T-cell (primary cell): ENCODE measurements at regions not wholly inside any gene's neighbourhood (a gene's known extent, or its start where the extent isn't known, plus 50 kb on each side); places are given as distances from the start of the nearest gene placed in this dataset.
"Not testable (repeated sequence)": the region's sequence is repeated elsewhere in the genome, so short reads cannot be mapped to it uniquely, and the experiment has no call there.

Experiments
- ATAC-seq, 4 experiments: fragments of 200-7000 bp in 3 of 4; fragments of 150-1000 bp in 1 of 4; cut with Tn5 transposase; replicated peaks in 1 of 4; 1 replicate in 3 of 4; 2 replicates in 1 of 4; pipeline ENCODE4 v1.10.0; 2021; ENCODE audit warnings: moderate library complexity in 3 of 4, mild to moderate bottlenecking in 2 of 4, moderate number of reproducible peaks in 1 of 4
- CTCF ChIA-PET, 2 donors: fragments of 300-600 bp; sonication (Branson Sonifier 250); formaldehyde crosslinking; loops; one replicate each; lab custom pipeline; 2022; ENCODE audit warnings: antibody characterized with exemption in 2 of 2; lab: Charles Lee
- POLR2A ChIA-PET, 2 donors: fragments of 300-600 bp; sonication (Branson Sonifier 250); formaldehyde crosslinking; loops; one replicate each; lab custom pipeline; 2022; ENCODE audit warnings: antibody characterized with exemption in 2 of 2; lab: Charles Lee
- DNase-seq, 35 experiments: peaks; one replicate each; pipeline versions ENCODE4 v3.0.0 to v3.0.0-alpha.2; 2013 to 2023
- H3K27ac ChIP-seq: one replicate; pipeline ENCODE4 v1.5.1; 2013; ENCODE audit warnings: low read length
- H3K27me3 ChIP-seq, 2 experiments: replicated peaks in 1 of 2; 1 replicate in 1 of 2; 2 replicates in 1 of 2; pipeline versions ENCODE4 v1.6.1 to v1.7.0; 2013; ENCODE audit warnings: low read length in 1 of 2, mixed read lengths in 1 of 2; ENCODE audit not compliant: control insufficient read depth in 2 of 2, insufficient read depth in 2 of 2; ENCODE audit errors: extremely low read depth in 1 of 2
- H3K36me3 ChIP-seq, 2 donors: 1 replicate in 1 of 2; 2 replicates in 1 of 2; pipeline versions ENCODE4 v1.6.1 to v1.7.0; 2013; ENCODE audit warnings: low read length in 1 of 2; ENCODE audit not compliant: control insufficient read depth in 2 of 2, insufficient read depth in 1 of 2; ENCODE audit errors: extremely low read depth in 1 of 2
- H3K4me1 ChIP-seq, 2 experiments: 1 replicate in 1 of 2; 2 replicates in 1 of 2; pipeline versions ENCODE4 v1.6.1 to v1.7.0; 2013; ENCODE audit warnings: low read length in 2 of 2, mixed read lengths in 1 of 2; ENCODE audit not compliant: insufficient read depth in 2 of 2, control insufficient read depth in 1 of 2; ENCODE audit errors: extremely low read depth in 1 of 2
- H3K4me3 ChIP-seq, 2 donors: 1 replicate in 1 of 2; 2 replicates in 1 of 2; pipeline versions ENCODE4 v1.5.1 to v1.7.0; 2013; ENCODE audit warnings: mild to moderate bottlenecking in 2 of 2, low read length in 1 of 2, moderate library complexity in 1 of 2; ENCODE audit not compliant: control insufficient read depth in 1 of 2; ENCODE audit errors: extremely low read depth in 1 of 2
- H3K9me3 ChIP-seq: 2 replicates; pipeline ENCODE4 v1.7.0; 2013
- H3K27ac Mint-ChIP-seq, 2 donors: one replicate each; pipeline ENCODE4 v1.8.0; 2020 to 2021; ENCODE audit warnings: mild to moderate bottlenecking in 2 of 2, mixed read lengths in 2 of 2
- H3K27me3 Mint-ChIP-seq, 2 donors: one replicate each; pipeline ENCODE4 v1.8.0; 2021 to 2022; ENCODE audit warnings: mixed read lengths in 2 of 2
- H3K36me3 Mint-ChIP-seq: one replicate; pipeline ENCODE4 v1.8.0; 2021; ENCODE audit warnings: mixed read lengths
- H3K4me1 Mint-ChIP-seq, 3 donors: one replicate each; pipeline ENCODE4 v1.8.0; 2020 to 2022; ENCODE audit warnings: mixed read lengths in 3 of 3, mild to moderate bottlenecking in 1 of 3
- H3K4me3 Mint-ChIP-seq, 3 donors: one replicate each; pipeline ENCODE4 v1.8.0; 2020 to 2022; ENCODE audit warnings: mild to moderate bottlenecking in 3 of 3, mixed read lengths in 3 of 3, moderate library complexity in 3 of 3
- H3K9me3 Mint-ChIP-seq, 3 donors: one replicate each; pipeline ENCODE4 v1.8.0; 2020 to 2022; ENCODE audit warnings: mixed read lengths in 3 of 3
- WGBS: methylation state at CpG from one replicate; pipeline ENCODE4 v1.1.5; 2013; ENCODE audit warnings: missing lambda C conversion rate; ENCODE audit not compliant: insufficient coverage; 5-methylcytosine and 5-hydroxymethylcytosine counted together

GRCh38 chr2:104939570-104940217, 85.8 kb downstream of the POU3F3 start:
- Mint-ChIP-seq H3K4me1 (peaks cover 4 to 11% (median 6%) of the 10 kb centered on the region in 3 donors), H3K4me3 (no peak overlapping the region), H3K27me3 (peaks cover 4 to 14% of the 10 kb centered on the region in 2 donors), H3K36me3 (no peaks in the 10 kb centered on the region), H3K9me3 (no peaks in the 10 kb centered on the region), H3K27ac (no peak overlapping the region)
- Histone ChIP-seq H3K27ac (no peak overlapping the region), H3K27me3 (peaks cover 0 to 16% of the 10 kb centered on the region in 2 experiments), H3K9me3 (no peaks in the 10 kb centered on the region), H3K4me1 (peaks cover 0 to 3% of the 10 kb centered on the region in 2 experiments), H3K4me3 (no peak overlapping the region), H3K36me3 (no peaks in the 10 kb centered on the region)
- DNase-seq = no peak
- ChIA-PET POLR2A (no interaction called here), CTCF (no interaction called here)
- 93% methylated on average over 9 of the region's 11 CpGs for WGBS
- no peak for ATAC-seq

GRCh38 chr2:104944495-104944894, 90.6 kb downstream of the POU3F3 start:
- DNase-seq (no peak), ATAC-seq (no peak)
- H3K27me3 Mint-ChIP-seq = peaks cover 20 to 34% of the 10 kb centered on the region in 2 donors
- H3K4me1 Mint-ChIP-seq = no peaks in the 10 kb centered on the region
- no peak overlapping the region for H3K4me3 Mint-ChIP-seq
- H3K27me3 ChIP-seq = peaks cover 0 to 13% of the 10 kb centered on the region in 2 experiments
- no peak overlapping the region for H3K4me3 ChIP-seq
- no peaks in the 10 kb centered on the region for H3K36me3 ChIP-seq
- POLR2A ChIA-PET = interaction anchor here in 1 of 2 donors (0.7 kb wide), 1 partner anchor 22 kb away, joined by 3 read pairs; no protein-coding TSS in a partner anchor
- no peaks in the 10 kb centered on the region for H3K36me3 Mint-ChIP-seq
- no peaks in the 10 kb centered on the region for H3K9me3 ChIP-seq
- no peaks in the 10 kb centered on the region for H3K9me3 Mint-ChIP-seq
- H3K4me1 ChIP-seq = no peaks in the 10 kb centered on the region
- no CpG with 5 or more reads among the region's 1 CpG for WGBS
- CTCF ChIA-PET = no interaction called here
- H3K27ac ChIP-seq = no peak overlapping the region
- H3K27ac Mint-ChIP-seq = no peak overlapping the region

GRCh38 chr2:104945121-104945520, 91.2 kb downstream of the POU3F3 start:
- Mint-ChIP-seq H3K36me3 (no peaks in the 10 kb centered on the region), H3K4me1 (no peaks in the 10 kb centered on the region), H3K27me3 (peaks cover 20 to 33% of the 10 kb centered on the region in 2 donors), H3K9me3 (no peaks in the 10 kb centered on the region), H3K27ac (no peak overlapping the region), H3K4me3 (no peak overlapping the region)
- 100% methylated on average over 1 of the region's 5 CpGs for WGBS
- no peak overlapping the region for H3K27ac ChIP-seq
- H3K4me1 ChIP-seq = no peaks in the 10 kb centered on the region
- H3K36me3 ChIP-seq = no peaks in the 10 kb centered on the region
- ATAC-seq = no peak
- POLR2A ChIA-PET = interaction anchor here in 1 of 2 donors (0.7 kb wide), 1 partner anchor 23 kb away, joined by 3 read pairs; no protein-coding TSS in a partner anchor
- no peak for DNase-seq
- CTCF ChIA-PET = no interaction called here
- H3K27me3 ChIP-seq = peaks cover 0 to 8% of the 10 kb centered on the region in 2 experiments
- H3K4me3 ChIP-seq = no peak overlapping the region
- no peaks in the 10 kb centered on the region for H3K9me3 ChIP-seq

GRCh38 chr2:104945866-104946265, 92.0 kb downstream of the POU3F3 start:
- Histone ChIP-seq H3K4me1 (no peaks in the 10 kb centered on the region), H3K9me3 (no peaks in the 10 kb centered on the region), H3K27ac (no peak overlapping the region), H3K4me3 (no peak overlapping the region), H3K27me3 (peaks cover 0 to 7% of the 10 kb centered on the region in 2 experiments), H3K36me3 (no peaks in the 10 kb centered on the region)
- Mint-ChIP-seq H3K27me3 (peaks cover 26 to 29% of the 10 kb centered on the region in 2 donors), H3K4me1 (no peaks in the 10 kb centered on the region), H3K27ac (no peak overlapping the region), H3K36me3 (no peaks in the 10 kb centered on the region), H3K4me3 (no peak overlapping the region), H3K9me3 (no peaks in the 10 kb centered on the region)
- WGBS = 80% methylated on average over 1 of the region's 3 CpGs
- ATAC-seq = no peak
- DNase-seq = no peak
- ChIA-PET CTCF (no interaction called here), POLR2A (no interaction called here)

- H3K4me3 Mint-ChIP-seq, ATAC-seq, H3K36me3 Mint-ChIP-seq, H3K27me3 ChIP-seq, DNase-seq, H3K4me1 Mint-ChIP-seq, H3K4me1 ChIP-seq, H3K9me3 Mint-ChIP-seq, H3K36me3 ChIP-seq, POLR2A ChIA-PET, H3K4me3 ChIP-seq, CTCF ChIA-PET, H3K27ac ChIP-seq, H3K9me3 ChIP-seq, H3K27ac Mint-ChIP-seq: not testable (repeated sequence)
- peaks cover 26 to 27% of the 10 kb centered on the region in 2 donors for H3K27me3 Mint-ChIP-seq
- WGBS = 85% methylated on average over 6 of the region's 7 CpGs
These were observed 90.4 kb upstream of the MRPS9 start for GRCh38 chr2:104947456-104947855.

GRCh38 chr2:104952976-104953375, 84.9 kb upstream of the MRPS9 start:
- Histone ChIP-seq H3K27me3 (peaks cover 0 to 3% of the 10 kb centered on the region in 2 experiments), H3K4me1 (no peaks in the 10 kb centered on the region), H3K9me3 (no peaks in the 10 kb centered on the region), H3K36me3 (no peaks in the 10 kb centered on the region), H3K27ac (no peak overlapping the region), H3K4me3 (no peak overlapping the region)
- ChIA-PET CTCF (no interaction called here), POLR2A (no interaction called here)
- Mint-ChIP-seq H3K27me3 (peaks cover 2 to 10% of the 10 kb centered on the region in 2 donors), H3K4me1 (no peaks in the 10 kb centered on the region), H3K4me3 (no peak overlapping the region), H3K27ac (no peak overlapping the region), H3K36me3 (no peaks in the 10 kb centered on the region), H3K9me3 (peaks cover 0 to 6% (median 2%) of the 10 kb centered on the region in 3 donors)
- ATAC-seq = no peak
- no peak for DNase-seq
- no CpG with 5 or more reads among the region's 4 CpGs for WGBS
